RWPE2 (cell line): ENCODE measurements at regions not wholly inside any gene's neighbourhood (a gene's known extent, or its start where the extent isn't known, plus 50 kb on each side); places are given as distances from the start of the nearest gene placed in this dataset.

Source experiments
- ATAC-seq: fragments of 200-7000 bp; cut with Tn5 transposase; 3 replicates; pipeline ENCODE4 v1.9.1; 2021; ENCODE audit warnings: low read depth
- DNase-seq: peaks from one replicate; pipeline ENCODE4 v3.0.0-alpha.2; 2020; ENCODE audit warnings: low spot score
- H3K27ac ChIP-seq: fragments of 450-650 bp; 2 replicates; pipeline ENCODE4 v1.5.1; 2017; ENCODE audit warnings: mild to moderate bottlenecking; ENCODE audit not compliant: poor library complexity, severe bottlenecking
- H3K27me3 ChIP-seq: fragments of 250-450 bp; sonication (Bioruptor Pico); 2 replicates; pipeline ENCODE4 v1.5.1; 2021; ENCODE audit warnings: mild to moderate bottlenecking, moderate library complexity; ENCODE audit not compliant: insufficient read depth, poor library complexity, severe bottlenecking
- H3K36me3 ChIP-seq: fragments of 250-450 bp; sonication (Bioruptor Pico); 2 replicates; pipeline ENCODE4 v1.5.1; 2020; ENCODE audit warnings: low read depth, mild to moderate bottlenecking, moderate library complexity
- H3K4me1 ChIP-seq: fragments of 250-450 bp; sonication (Bioruptor Pico); 2 replicates; pipeline ENCODE4 v1.5.1; 2021; ENCODE audit warnings: mild to moderate bottlenecking, moderate library complexity; ENCODE audit not compliant: insufficient read depth, poor library complexity, severe bottlenecking
- H3K4me3 ChIP-seq: fragments of 250-450 bp; sonication (Bioruptor Pico); 2 replicates; pipeline ENCODE4 v1.5.1; 2021; ENCODE audit warnings: mild to moderate bottlenecking, moderate library complexity; ENCODE audit not compliant: severe bottlenecking
- H3K9me3 ChIP-seq: fragments of 250-450 bp; sonication (Bioruptor Pico); 2 replicates; pipeline ENCODE4 v1.5.1; 2021; ENCODE audit warnings: mild to moderate bottlenecking, moderate library complexity; ENCODE audit not compliant: severe bottlenecking
- TF ChIP-seq, protein P1 (sequence below): fragments of 450-650 bp; IDR thresholded peaks from one replicate; pipeline ENCODE4 v1.5.1; 2017; ENCODE audit warnings: mild to moderate bottlenecking, moderate library complexity; ENCODE audit not compliant: poor library complexity, severe bottlenecking

DNA sequence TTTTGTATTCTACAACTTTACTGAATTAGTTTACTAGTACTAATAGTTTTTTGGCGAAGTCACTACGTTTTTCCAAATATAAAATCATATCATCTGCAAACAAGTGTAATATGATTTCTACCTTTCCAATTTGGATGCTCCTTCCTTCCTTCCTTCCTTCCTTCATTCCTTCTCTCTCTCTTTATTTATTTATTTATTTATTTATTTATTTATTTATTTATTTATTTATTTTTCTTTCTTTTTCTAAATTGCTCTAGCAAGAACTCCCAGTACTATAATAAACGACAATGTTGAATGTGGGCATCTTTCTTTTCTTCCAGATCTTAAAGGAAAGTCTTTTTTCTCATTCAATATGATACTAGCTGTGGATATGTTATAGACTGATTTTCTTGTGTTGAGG is 656.0 kb upstream of the LUZP2 start:
- no peak for ATAC-seq

DNA sequence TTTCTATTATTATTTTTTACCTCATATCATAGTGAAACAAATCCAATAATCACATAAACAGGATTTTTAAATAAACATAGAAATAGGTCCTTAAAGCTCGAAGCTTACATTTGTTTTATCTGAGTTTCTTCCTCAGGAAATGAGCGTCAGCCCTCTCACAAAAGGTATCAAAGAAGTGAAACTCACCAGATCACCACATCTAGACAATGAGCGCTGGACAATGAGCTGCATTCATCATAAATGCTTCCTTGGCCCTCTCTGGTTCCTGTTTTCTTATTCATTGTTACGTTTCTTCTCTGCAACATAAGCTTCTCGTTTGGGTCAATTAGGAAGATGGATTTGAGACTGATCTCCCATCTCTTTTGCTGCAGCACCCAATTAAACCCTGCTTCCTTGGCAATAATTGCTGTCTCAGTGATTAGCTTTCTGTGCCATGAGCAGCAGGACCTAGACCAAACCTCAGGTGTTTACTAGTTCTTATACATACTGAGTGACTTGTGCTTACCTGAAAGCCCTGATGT is 649.9 kb upstream of the LUZP2 start:
- TF ChIP-seq, protein P1, sequence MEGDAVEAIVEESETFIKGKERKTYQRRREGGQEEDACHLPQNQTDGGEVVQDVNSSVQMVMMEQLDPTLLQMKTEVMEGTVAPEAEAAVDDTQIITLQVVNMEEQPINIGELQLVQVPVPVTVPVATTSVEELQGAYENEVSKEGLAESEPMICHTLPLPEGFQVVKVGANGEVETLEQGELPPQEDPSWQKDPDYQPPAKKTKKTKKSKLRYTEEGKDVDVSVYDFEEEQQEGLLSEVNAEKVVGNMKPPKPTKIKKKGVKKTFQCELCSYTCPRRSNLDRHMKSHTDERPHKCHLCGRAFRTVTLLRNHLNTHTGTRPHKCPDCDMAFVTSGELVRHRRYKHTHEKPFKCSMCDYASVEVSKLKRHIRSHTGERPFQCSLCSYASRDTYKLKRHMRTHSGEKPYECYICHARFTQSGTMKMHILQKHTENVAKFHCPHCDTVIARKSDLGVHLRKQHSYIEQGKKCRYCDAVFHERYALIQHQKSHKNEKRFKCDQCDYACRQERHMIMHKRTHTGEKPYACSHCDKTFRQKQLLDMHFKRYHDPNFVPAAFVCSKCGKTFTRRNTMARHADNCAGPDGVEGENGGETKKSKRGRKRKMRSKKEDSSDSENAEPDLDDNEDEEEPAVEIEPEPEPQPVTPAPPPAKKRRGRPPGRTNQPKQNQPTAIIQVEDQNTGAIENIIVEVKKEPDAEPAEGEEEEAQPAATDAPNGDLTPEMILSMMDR, result no peak
- H3K36me3 ChIP-seq, result no peaks in the 10 kb centered on the region
- no peaks in the 10 kb centered on the region for H3K4me1 ChIP-seq
- no peak overlapping the region for H3K27ac ChIP-seq
- ATAC-seq, result no peak
- no peaks in the 10 kb centered on the region for H3K27me3 ChIP-seq
- DNase-seq, result no peak
- H3K9me3 ChIP-seq, result no peaks in the 10 kb centered on the region
- H3K4me3 ChIP-seq, result no peak overlapping the region

More for the DNA sequence above, 656.0 kb upstream of the LUZP2 start:
- TF ChIP-seq, protein P1, result no peak
- DNase-seq, result no peak
- no peak overlapping the region for H3K27ac ChIP-seq
- H3K27me3 ChIP-seq, result no peaks in the 10 kb centered on the region
- no peaks in the 10 kb centered on the region for H3K9me3 ChIP-seq
- no peak overlapping the region for H3K4me3 ChIP-seq
- H3K36me3 ChIP-seq, result no peaks in the 10 kb centered on the region
- no peaks in the 10 kb centered on the region for H3K4me1 ChIP-seq

DNA sequence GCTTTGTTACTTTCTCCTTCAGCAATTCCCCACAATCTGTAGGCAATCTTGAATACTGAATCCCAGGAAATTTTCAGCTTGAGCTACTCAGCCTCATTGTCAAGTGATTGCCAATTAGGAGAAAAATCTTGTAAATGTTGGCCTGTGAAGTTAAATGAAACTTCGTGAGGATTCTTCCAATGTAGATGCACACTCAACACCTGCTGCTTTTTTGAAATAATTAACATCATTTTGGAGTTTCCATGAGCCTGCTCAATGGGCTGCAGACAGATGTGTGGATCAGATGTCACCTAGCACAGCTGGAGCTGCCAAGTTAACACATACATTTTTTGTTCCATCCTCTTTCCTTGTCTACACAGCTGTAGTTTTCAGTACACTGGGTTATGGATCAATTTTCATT is 645.6 kb upstream of the LUZP2 start:
- TF ChIP-seq, protein P1, result no peak
- Histone ChIP-seq H3K27ac (no peak overlapping the region), H3K9me3 (no peaks in the 10 kb centered on the region), H3K27me3 (no peaks in the 10 kb centered on the region), H3K4me1 (no peaks in the 10 kb centered on the region), H3K4me3 (no peak overlapping the region), H3K36me3 (no peaks in the 10 kb centered on the region)
- ATAC-seq, result no peak
- DNase-seq, result no peak

DNA sequence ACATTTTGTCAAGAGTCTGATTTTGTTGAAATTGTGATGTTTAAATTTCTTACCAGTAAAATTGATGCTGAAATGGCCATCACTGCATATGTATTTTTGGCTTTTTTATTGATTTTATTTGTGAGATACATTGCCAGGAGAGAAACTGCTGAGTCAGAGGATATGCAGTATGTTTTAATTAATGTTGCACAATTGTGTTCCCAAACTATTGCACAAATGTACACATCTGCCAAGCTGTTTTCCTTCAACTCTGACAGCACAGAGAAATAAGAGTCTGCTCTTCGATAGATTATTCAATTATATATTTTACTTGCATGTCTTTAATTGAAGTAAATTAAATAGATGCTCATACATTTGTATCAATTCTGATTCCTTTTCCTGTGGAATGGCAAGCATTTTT is 640.2 kb upstream of the LUZP2 start:
- Histone ChIP-seq H3K36me3 (no peaks in the 10 kb centered on the region), H3K9me3 (no peaks in the 10 kb centered on the region), H3K4me3 (no peak overlapping the region), H3K4me1 (no peaks in the 10 kb centered on the region), H3K27ac (no peak overlapping the region), H3K27me3 (no peaks in the 10 kb centered on the region)
- TF ChIP-seq, protein P1, result no peak
- no peak for DNase-seq
- no peak for ATAC-seq

DNA sequence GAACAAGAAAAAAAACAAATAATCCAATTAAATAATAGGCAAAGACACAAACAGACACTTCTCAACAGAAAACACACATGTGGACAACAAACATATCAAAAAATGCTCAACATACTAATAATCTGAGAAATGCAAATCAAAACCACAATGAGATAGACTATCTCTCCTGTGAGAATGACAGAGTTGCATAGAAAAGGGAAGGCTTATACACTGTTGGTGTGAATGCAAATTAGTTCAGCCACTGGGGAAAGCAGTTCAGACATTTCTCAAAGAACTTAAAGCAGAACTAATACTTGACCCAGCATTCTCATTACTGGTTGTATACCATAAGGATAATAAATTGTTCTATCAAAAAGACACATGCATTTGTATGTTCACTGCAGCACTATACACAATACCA is 637.8 kb upstream of the LUZP2 start:
- Histone ChIP-seq H3K9me3 (no peaks in the 10 kb centered on the region), H3K27ac (no peak overlapping the region), H3K36me3 (no peaks in the 10 kb centered on the region), H3K4me1 (no peaks in the 10 kb centered on the region), H3K4me3 (no peak overlapping the region), H3K27me3 (no peaks in the 10 kb centered on the region)
- ATAC-seq, result no peak
- no peak for DNase-seq
- TF ChIP-seq, protein P1, result no peak
